Activated CD4-positive, alpha-beta T cell treated with anti-CD3 and anti-CD28 coated beads, Interleukin-2, amount 10 ng/mL, durations not matched to agents 24 days and 14 days (primary cell): ENCODE measurements at regions not wholly inside any gene's neighbourhood (a gene's known extent, or its start where the extent isn't known, plus 50 kb on each side); places are given as distances from the start of the nearest gene placed in this dataset.

Source experiments
- DNase-seq: peaks from one replicate; pipeline ENCODE4 v3.0.0; 2022
- H3K27ac Mint-ChIP-seq: one replicate; pipeline ENCODE4 v1.8.0; 2022; ENCODE audit warnings: mild to moderate bottlenecking, mixed read lengths
- H3K27me3 Mint-ChIP-seq: one replicate; pipeline ENCODE4 v1.8.0; 2022; ENCODE audit warnings: mixed read lengths
- H3K36me3 Mint-ChIP-seq: one replicate; pipeline ENCODE4 v1.8.0; 2022; ENCODE audit warnings: low read depth, mild to moderate bottlenecking, mixed read lengths
- H3K4me1 Mint-ChIP-seq: one replicate; pipeline ENCODE4 v1.8.0; 2021; ENCODE audit warnings: mixed read lengths
- H3K4me3 Mint-ChIP-seq: one replicate; pipeline ENCODE4 v1.8.0; 2022; ENCODE audit warnings: mild to moderate bottlenecking, moderate library complexity, mixed read lengths
- H3K9me3 Mint-ChIP-seq: one replicate; pipeline ENCODE4 v1.8.0; 2021; ENCODE audit warnings: mixed read lengths
- intact Hi-C: fragments of 100-400 bp; cut with micrococcal nuclease; formaldehyde crosslinking; loops from one replicate; pipeline ENCODE4 v1.15.1; 2023

- Mint-ChIP-seq H3K27ac (no peak overlapping the region), H3K9me3 (peaks cover 16% of the 10 kb centered on the region), H3K27me3 (no peaks in the 10 kb centered on the region), H3K4me3 (no peak overlapping the region), H3K4me1 (no peaks in the 10 kb centered on the region), H3K36me3 (no peaks in the 10 kb centered on the region)
- intact Hi-C loops: no loop called here
- no peak for DNase-seq
These were observed 72.0 kb upstream of the RFX3 start for GRCh38 chr9:3597792-3598191.

DNA sequence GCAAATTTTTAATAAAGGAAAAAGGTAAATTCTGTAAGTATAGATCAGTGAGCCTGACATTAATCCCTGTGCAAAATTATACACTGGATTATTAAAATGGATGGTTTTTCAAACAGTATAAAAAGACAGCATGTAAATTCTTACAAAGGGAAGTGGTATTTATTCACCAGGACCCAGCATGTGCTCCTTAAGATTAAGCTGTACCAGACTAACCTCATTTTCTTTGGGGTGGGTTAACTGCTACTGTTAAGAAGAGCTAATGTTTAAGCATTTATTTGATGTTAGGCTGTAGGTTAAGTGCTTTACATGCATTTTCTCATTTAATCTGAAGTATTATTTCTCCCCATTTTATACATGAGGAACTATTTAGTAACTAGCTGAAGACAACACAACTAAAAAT lies 60.3 kb upstream of the RFX3 start:
- H3K36me3 Mint-ChIP-seq: peaks cover 7% of the 10 kb centered on the region
- H3K27ac Mint-ChIP-seq: no peak overlapping the region
- intact Hi-C loops: no loop called here
- DNase-seq: no peak
- peaks cover 33% of the 10 kb centered on the region for H3K9me3 Mint-ChIP-seq
- H3K4me1 Mint-ChIP-seq: no peaks in the 10 kb centered on the region
- H3K27me3 Mint-ChIP-seq: no peaks in the 10 kb centered on the region
- H3K4me3 Mint-ChIP-seq: no peak overlapping the region

DNA sequence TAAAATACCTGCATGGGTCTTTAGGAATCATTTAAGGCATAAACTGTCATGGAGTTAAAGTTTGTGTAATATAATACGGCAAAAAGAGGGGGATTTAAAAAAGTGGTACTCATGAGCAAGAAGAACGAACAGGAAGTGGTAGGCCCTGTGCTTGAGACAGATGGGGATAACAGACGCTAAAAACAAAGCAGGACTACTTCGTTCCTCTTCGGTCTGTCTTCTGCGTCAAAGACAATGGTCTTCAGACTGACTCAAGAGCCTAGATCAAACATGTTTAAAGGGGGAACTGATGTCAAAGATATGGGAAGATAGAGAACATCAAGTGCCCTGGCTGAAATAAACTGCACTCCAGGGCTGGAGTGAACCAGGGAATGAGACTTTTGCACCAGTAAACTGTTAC lies 59.8 kb upstream of the RFX3 start:
- Mint-ChIP-seq H3K36me3 (peaks cover 6% of the 10 kb centered on the region), H3K4me3 (no peak overlapping the region), H3K4me1 (no peaks in the 10 kb centered on the region), H3K27ac (no peak overlapping the region), H3K27me3 (no peaks in the 10 kb centered on the region), H3K9me3 (peaks cover 33% of the 10 kb centered on the region)
- intact Hi-C loops: no loop called here
- no peak for DNase-seq

GRCh38 chr9:3578786-3579185 lies 53.0 kb upstream of the RFX3 start:
- H3K9me3 Mint-ChIP-seq: peaks cover 18% of the 10 kb centered on the region
- intact Hi-C loops: loop anchor here (2.0 kb wide), 1 partner anchor 50 kb away; no protein-coding TSS in a partner anchor
- peaks cover 12% of the 10 kb centered on the region for H3K36me3 Mint-ChIP-seq
- H3K27ac Mint-ChIP-seq: no peak overlapping the region
- H3K4me3 Mint-ChIP-seq: no peak overlapping the region
- H3K27me3 Mint-ChIP-seq: no peaks in the 10 kb centered on the region
- peaks cover 7% of the 10 kb centered on the region for H3K4me1 Mint-ChIP-seq
- DNase-seq: no peak

DNA sequence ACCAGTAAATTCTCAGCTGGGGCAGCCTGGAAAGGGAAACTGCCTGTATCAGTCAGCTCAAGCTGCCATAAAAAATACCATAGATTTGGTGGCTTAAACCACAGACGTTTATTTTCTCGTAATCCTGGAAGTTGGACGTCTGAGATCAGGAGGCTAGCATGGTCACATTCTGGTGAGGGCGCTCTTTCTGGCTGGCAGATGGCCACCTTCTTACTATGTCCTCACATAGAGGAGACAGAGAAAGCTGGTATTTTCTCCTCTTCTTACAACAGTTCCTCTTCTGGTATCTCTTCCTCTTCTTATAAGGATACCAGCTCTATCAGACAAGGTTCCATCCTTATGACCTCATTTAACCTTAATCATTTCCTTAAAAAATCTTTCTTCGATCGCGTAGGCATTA lies 50.5 kb upstream of the RFX3 start:
- intact Hi-C loops: no loop called here
- Mint-ChIP-seq H3K36me3 (peaks cover 12% of the 10 kb centered on the region), H3K4me3 (no peak overlapping the region), H3K4me1 (peaks cover 7% of the 10 kb centered on the region), H3K9me3 (peaks cover 8% of the 10 kb centered on the region), H3K27me3 (no peaks in the 10 kb centered on the region), H3K27ac (no peak overlapping the region)
- DNase-seq: no peak

GRCh38 chr9:3575821-3576220 lies 50.0 kb upstream of the RFX3 start:
- Mint-ChIP-seq H3K36me3 (peaks cover 9% of the 10 kb centered on the region), H3K4me1 (peaks cover 7% of the 10 kb centered on the region), H3K27me3 (no peaks in the 10 kb centered on the region), H3K9me3 (peaks cover 6% of the 10 kb centered on the region), H3K4me3 (no peak overlapping the region), H3K27ac (no peak overlapping the region)
- DNase-seq: no peak
- intact Hi-C loops: no loop called here
